ENCODE measurements at regions not wholly inside any gene's neighbourhood (a gene's known extent, or its start where the extent isn't known, plus 50 kb on each side); places are given as distances from the start of the nearest gene placed in this dataset.

- 79% methylated on average over 5 of the region's 5 CpGs for WGBS (ENCODE audit: insufficient coverage)
- no peak for DNase-seq
- no peaks in the 10 kb centered on the region for H3K4me1 ChIP-seq (ENCODE audit: control insufficient read depth in 2 of 2, insufficient read depth in 2 of 2, low read length in 2 of 2)
- no peaks in the 10 kb centered on the region for H3K36me3 ChIP-seq (replicated peaks in 1 of 2; ENCODE audit: control extremely low read depth in 1 of 2, control insufficient read depth in 1 of 2, extremely low read depth in 1 of 2, insufficient read depth in 2 of 2, low read length in 1 of 2)
- ChIA-PET POLR2A (no interaction called here), CTCF (no interaction called here)
- Mint-ChIP-seq H3K9me3 (ENCODE audit: insufficient read depth) (no peaks in the 10 kb centered on the region), H3K4me3 (no peak overlapping the region), H3K27ac (no peak overlapping the region), H3K4me1 (no peaks in the 10 kb centered on the region), H3K27me3 (no peaks in the 10 kb centered on the region)
- no peak overlapping the region for H3K4me2 ChIP-seq (replicated peaks; ENCODE audit: low read depth, low read length, poor library complexity, severe bottlenecking)
- H3K9ac ChIP-seq (ENCODE audit: low read length): no peak overlapping the region
- TF ChIP-seq CTCF (IDR thresholded peaks at IDR 0.05) (no peak), EZH2 (IDR thresholded peaks at IDR 0.05; ENCODE audit: borderline replicate concordance, insufficient read depth, low read depth, low read length, poor library complexity, severe bottlenecking) (no peak)
- ATAC-seq (ENCODE audit: low read depth): no peak
- peaks cover 0 to 8% (median 0%) of the 10 kb centered on the region in 3 donors for H3K9me3 ChIP-seq (ENCODE audit: control extremely low read depth in 1 of 3, control insufficient read depth in 2 of 3, insufficient read depth in 1 of 3, low read length in 2 of 3)
- no peak overlapping the region for H3K4me3 ChIP-seq (ENCODE audit: control extremely low read depth in 1 of 5, extremely low read depth in 1 of 5, insufficient read depth in 1 of 5, low read depth in 2 of 5, low read length in 4 of 5)
- no peaks in the 10 kb centered on the region for H3K27me3 ChIP-seq (replicated peaks in 1 of 4; ENCODE audit: control extremely low read depth in 1 of 4, control insufficient read depth in 3 of 4, insufficient read depth in 4 of 4, low read length in 3 of 4)
- H3K27ac ChIP-seq (ENCODE audit: low read length in 2 of 2): no peak overlapping the region
- H2AFZ ChIP-seq (ENCODE audit: insufficient read depth, low read depth, low read length, poor library complexity, severe bottlenecking): no peak overlapping the region
- H4K20me1 ChIP-seq (ENCODE audit: control insufficient read depth, insufficient read depth, low read length, poor library complexity, severe bottlenecking): no peaks in the 10 kb centered on the region
- intact Hi-C loops (cut with micrococcal nuclease): no loop called here
- H3K79me2 ChIP-seq (ENCODE audit: control insufficient read depth, insufficient read depth, low read length): no peaks in the 10 kb centered on the region
Observed at GRCh38 chr14:48430805-48431204, 755.4 kb upstream of the MDGA2 start.

GRCh38 chr14:48429512-48429911 lies 754.1 kb upstream of the MDGA2 start:
- WGBS (ENCODE audit: insufficient coverage): no CpG with 5 or more reads among the region's 2 CpGs
- H3K4me2 ChIP-seq (replicated peaks; ENCODE audit: low read depth, low read length, poor library complexity, severe bottlenecking): no peak overlapping the region
- peaks cover 0 to 8% (median 0%) of the 10 kb centered on the region in 3 donors for H3K9me3 ChIP-seq (ENCODE audit: control extremely low read depth in 1 of 3, control insufficient read depth in 2 of 3, insufficient read depth in 1 of 3, low read length in 2 of 3)
- ATAC-seq (ENCODE audit: low read depth) (no peak), DNase-seq (no peak)
- POLR2A ChIA-PET: no interaction called here
- H3K27ac ChIP-seq (ENCODE audit: low read length in 2 of 2): no peak overlapping the region
- intact Hi-C loops (cut with micrococcal nuclease): no loop called here
- Mint-ChIP-seq H3K9me3 (ENCODE audit: insufficient read depth) (no peaks in the 10 kb centered on the region), H3K4me3 (no peak overlapping the region), H3K27ac (no peak overlapping the region), H3K27me3 (no peaks in the 10 kb centered on the region), H3K4me1 (no peaks in the 10 kb centered on the region)
- TF ChIP-seq CTCF (IDR thresholded peaks at IDR 0.05) (no peak), EZH2 (IDR thresholded peaks at IDR 0.05; ENCODE audit: borderline replicate concordance, insufficient read depth, low read depth, low read length, poor library complexity, severe bottlenecking) (no peak)
- H2AFZ ChIP-seq (ENCODE audit: insufficient read depth, low read depth, low read length, poor library complexity, severe bottlenecking): no peak overlapping the region
- CTCF ChIA-PET: no interaction called here
- H4K20me1 ChIP-seq (ENCODE audit: control insufficient read depth, insufficient read depth, low read length, poor library complexity, severe bottlenecking): no peaks in the 10 kb centered on the region
- no peak overlapping the region for H3K4me3 ChIP-seq (ENCODE audit: control extremely low read depth in 1 of 5, extremely low read depth in 1 of 5, insufficient read depth in 1 of 5, low read depth in 2 of 5, low read length in 4 of 5)
- H3K9ac ChIP-seq (ENCODE audit: low read length): no peak overlapping the region
- no peaks in the 10 kb centered on the region for H3K4me1 ChIP-seq (ENCODE audit: control insufficient read depth in 2 of 2, insufficient read depth in 2 of 2, low read length in 2 of 2)
- no peaks in the 10 kb centered on the region for H3K27me3 ChIP-seq (replicated peaks in 1 of 4; ENCODE audit: control extremely low read depth in 1 of 4, control insufficient read depth in 3 of 4, insufficient read depth in 4 of 4, low read length in 3 of 4)
- H3K79me2 ChIP-seq (ENCODE audit: control insufficient read depth, insufficient read depth, low read length): no peaks in the 10 kb centered on the region
- H3K36me3 ChIP-seq (replicated peaks in 1 of 2; ENCODE audit: control extremely low read depth in 1 of 2, control insufficient read depth in 1 of 2, extremely low read depth in 1 of 2, insufficient read depth in 2 of 2, low read length in 1 of 2): no peaks in the 10 kb centered on the region
